ENCODE measurements at regions not wholly inside any gene's neighbourhood (a gene's known extent, or its start where the extent isn't known, plus 50 kb on each side); places are given as distances from the start of the nearest gene placed in this dataset.

DNA sequence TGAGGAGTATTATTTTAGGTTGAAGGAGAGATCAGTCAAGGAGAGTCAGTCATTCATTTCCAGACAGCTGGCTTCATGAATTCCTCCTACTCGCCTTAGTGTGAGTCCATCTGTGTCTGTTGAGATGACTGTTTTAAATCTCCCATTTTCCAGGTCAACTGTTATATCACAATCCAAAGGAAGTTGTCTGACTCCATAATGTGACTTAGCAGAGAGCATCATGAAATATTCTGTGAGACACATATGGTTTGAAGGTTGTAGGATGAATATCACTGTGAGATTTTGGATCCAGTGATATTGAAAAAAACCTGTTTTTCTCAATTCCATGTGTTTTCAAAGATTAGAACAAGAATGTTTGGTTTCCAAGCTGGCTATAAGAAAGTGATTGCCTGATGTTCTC is 530.2 kb upstream of the MAN1A1 start:
- TF ChIP-seq, protein P1, sequence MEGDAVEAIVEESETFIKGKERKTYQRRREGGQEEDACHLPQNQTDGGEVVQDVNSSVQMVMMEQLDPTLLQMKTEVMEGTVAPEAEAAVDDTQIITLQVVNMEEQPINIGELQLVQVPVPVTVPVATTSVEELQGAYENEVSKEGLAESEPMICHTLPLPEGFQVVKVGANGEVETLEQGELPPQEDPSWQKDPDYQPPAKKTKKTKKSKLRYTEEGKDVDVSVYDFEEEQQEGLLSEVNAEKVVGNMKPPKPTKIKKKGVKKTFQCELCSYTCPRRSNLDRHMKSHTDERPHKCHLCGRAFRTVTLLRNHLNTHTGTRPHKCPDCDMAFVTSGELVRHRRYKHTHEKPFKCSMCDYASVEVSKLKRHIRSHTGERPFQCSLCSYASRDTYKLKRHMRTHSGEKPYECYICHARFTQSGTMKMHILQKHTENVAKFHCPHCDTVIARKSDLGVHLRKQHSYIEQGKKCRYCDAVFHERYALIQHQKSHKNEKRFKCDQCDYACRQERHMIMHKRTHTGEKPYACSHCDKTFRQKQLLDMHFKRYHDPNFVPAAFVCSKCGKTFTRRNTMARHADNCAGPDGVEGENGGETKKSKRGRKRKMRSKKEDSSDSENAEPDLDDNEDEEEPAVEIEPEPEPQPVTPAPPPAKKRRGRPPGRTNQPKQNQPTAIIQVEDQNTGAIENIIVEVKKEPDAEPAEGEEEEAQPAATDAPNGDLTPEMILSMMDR (IDR thresholded peaks at IDR 0.05; ENCODE audit: low read depth, low read length): no peak
- no peak for TF ChIP-seq EZH2phosphoT487 (IDR thresholded peaks at IDR 0.05; ENCODE audit: low read depth)
